ENCODE measurements at regions not wholly inside any gene's neighbourhood (a gene's known extent, or its start where the extent isn't known, plus 50 kb on each side); places are given as distances from the start of the nearest gene placed in this dataset.
"Not testable (repeated sequence)": the region's sequence is repeated elsewhere in the genome, so short reads cannot be mapped to it uniquely, and the experiment has no call there.

DNA sequence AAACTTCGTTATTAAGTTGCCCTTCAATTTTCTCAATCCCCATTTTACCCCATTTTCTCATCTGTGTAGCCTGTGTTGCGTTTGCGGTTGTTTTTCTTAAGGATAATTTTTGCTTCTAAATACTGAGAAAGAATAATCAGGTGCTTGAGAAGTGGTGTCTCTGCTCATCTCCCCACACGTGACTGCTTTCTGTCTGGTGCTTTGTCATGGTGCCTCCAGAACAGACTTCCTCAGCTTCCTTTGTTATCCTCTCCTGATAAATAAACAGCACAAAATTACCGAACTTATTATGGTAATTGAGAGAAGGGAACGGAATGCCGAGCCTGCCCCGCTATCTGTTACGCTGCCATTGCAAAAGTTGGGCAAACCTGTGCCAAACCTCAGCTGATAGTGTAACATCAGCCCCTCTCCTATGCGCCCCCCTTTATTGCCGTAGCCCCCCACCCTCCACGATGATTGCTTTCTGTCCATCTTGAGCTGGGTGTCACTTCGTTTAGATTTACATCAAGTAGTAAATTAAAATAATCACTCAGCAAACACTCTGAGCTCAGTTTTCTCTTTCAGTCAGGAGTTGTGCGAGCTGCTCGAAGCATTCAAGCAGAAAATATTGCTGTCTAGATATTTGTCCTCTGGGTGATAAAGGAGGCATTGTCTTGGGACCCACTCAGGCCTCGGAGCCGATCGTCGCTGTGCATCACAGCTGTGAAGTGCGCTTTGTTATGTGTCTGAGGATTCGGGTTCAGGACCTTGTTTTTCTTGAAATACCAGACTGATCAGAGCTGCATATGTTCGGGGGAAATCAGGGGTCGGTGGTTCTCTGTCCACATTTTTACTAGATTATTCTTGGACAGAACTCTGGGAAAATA, 1008.5 kb upstream of the FANCL start:
- no peak for DNase-seq (ENCODE audit: low read depth)

- DNase-seq (ENCODE audit: low read depth) = no peak
Observed at GRCh38 chr2:59239146-59239545, 998.0 kb upstream of the FANCL start.

DNA sequence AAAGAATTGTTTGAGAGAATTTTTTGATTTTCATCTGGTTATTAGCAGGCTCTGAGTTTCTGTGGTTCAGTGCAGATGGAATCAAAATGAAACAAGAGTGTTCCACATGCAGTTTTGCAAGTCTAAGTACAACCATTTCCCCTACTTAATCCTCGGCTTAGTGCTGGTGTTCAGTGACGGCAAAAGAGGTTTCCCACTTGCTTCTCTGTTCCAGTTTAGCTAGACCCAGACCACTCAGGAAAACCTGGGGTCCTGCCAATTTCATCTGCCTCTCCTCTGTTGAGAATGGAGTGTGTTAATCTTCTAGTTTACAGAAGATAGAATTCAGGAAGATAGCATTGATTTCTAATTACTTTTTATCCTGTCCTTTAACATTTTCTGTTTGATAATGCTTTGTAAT, 996.2 kb upstream of the FANCL start:
- no peak for DNase-seq (ENCODE audit: low read depth)

DNA sequence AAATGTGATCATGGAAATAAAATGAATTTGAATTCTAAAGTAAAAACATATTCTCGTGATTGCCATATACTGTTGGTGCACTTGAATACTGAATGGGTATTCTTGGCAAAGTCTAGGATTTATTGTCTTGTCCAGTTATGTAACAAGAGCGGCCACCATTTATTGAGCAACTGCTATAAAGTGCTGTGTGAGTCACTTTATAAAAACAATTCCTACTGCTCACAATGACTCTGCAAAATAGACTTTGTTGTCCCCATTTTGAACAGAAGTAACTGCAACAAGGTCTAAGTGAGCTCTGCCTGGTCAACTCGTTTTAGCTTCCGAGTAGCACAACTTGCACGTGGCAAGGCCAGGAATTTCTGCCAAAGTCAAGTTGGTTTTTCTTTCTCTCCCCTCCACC, 995.6 kb upstream of the FANCL start:
- DNase-seq (ENCODE audit: low read depth) = no peak

DNA sequence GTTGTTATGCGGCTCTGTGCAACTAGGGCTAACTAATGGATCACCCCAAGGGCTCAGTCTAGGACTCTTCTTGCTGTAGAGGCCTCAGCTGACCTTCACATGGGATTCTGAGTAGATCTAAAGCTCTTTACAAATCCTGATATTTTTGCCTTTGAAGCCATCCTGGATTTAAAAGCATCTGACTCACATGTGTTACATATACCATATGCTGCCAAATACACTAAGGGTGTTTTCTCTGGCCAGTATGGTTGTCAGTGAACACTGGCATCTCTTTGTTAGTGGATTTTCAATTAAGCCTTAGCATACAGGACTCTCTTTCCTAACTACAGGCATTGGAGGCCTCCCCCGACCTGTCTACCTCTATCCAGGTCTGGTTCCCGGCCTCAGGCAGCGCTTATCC, 992.8 kb upstream of the FANCL start:
- no peak for DNase-seq (ENCODE audit: low read depth)

DNA sequence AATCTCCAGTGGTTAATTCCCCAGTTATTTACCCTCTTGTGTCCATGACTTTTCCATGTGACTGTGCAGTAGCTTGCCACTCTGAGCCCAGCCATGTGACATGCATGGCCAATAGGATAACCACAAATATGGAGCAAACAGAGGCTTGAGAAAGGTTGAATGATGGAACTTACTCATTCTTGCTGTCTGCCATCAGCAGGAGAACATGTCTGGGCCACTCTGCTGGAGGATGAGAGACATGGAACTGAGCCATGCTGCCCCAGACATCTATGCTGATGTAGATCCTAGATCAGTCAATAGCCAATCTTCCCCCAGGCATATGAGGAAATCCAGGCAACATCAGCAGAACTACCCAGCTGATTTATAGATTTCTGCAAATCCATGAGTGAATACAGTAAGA, 992.3 kb upstream of the FANCL start:
- no peak for DNase-seq (ENCODE audit: low read depth)

DNA sequence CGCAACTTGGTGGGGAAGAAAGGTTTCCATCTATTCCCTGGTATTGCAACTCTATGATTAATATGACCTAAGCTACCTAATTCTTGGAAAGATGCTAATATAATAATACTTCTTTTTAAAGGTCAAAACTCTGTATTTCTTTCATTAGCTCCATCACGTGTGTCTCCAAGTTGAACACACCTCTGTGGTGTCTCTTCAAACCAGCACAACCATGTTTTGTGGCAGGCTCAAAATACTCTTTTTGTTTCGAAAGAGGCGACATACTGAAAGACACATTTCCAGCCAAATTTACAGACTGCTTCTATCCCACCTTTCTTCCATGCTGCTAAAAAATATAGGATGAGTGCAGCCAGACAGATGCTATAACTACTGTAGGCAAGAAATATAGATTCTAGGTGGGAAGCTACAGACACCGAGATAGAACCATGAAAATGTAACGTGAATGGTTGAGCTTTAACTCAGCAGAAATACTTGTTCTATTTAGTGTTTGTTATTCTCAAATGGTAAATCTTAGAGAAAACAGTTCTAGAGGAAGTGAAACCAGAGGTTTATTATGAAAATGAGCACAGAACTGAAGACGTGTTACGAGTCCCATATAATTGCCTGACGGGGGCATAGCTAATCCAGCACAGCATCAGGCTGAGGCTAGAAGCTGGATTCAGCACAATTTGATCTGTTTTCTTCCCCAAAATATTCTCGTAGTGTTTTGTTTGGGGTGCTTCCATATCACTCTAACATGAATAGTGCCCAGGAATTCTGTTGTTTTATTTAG, 991.5 kb upstream of the FANCL start:
- DNase-seq (ENCODE audit: low read depth) = no peak

DNA sequence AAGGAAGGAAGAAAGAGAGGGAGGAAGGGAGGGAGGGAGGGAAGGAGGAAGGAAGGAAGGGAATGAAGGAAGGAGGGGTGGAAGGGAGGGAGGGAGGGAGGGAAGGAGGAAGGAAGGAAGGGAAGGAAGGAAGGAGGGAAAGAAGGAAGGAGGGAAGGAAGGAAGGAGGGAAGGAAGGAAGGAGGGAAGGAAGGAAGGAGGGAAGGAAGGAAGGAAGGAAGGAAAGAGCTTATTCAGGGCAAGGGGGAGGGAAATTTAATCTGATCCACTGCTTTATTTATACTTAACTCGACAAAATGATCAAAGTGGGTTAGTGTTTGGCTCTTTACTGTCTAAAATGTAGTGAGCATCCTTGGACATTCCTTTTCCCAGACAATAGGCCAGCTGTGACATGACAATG, 985.2 kb upstream of the FANCL start:
- not testable (repeated sequence) for DNase-seq (ENCODE audit: low read depth)

- DNase-seq (ENCODE audit: low read depth) = no peak
Observed at GRCh38 chr2:59223742-59224141, 982.6 kb upstream of the FANCL start.

DNA sequence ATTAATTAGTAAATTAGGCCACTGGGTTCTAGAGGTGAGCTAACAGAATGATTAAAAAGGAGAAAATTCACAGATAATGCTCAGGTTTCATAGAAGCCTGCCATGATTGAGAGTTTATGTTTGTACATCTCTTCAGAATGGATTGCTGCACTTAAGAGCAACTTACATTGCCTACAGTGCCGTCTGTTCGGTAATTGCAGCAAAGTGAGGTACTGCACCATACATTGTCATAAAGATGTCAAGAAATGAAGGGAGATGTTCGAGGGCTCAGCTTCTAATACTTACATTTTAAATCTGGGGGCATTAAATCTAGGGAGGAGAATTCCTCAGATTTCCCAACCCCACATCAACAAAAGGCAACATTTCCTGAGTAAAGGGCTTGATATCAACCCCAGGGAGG, 976.2 kb upstream of the FANCL start:
- no peak for DNase-seq (ENCODE audit: low read depth)

- DNase-seq (ENCODE audit: low read depth) = no peak
Observed at GRCh38 chr2:59206361-59206760, 965.2 kb upstream of the FANCL start.

GRCh38 chr2:59204040-59204439, 962.9 kb upstream of the FANCL start:
- no peak for DNase-seq (ENCODE audit: low read depth)

DNA sequence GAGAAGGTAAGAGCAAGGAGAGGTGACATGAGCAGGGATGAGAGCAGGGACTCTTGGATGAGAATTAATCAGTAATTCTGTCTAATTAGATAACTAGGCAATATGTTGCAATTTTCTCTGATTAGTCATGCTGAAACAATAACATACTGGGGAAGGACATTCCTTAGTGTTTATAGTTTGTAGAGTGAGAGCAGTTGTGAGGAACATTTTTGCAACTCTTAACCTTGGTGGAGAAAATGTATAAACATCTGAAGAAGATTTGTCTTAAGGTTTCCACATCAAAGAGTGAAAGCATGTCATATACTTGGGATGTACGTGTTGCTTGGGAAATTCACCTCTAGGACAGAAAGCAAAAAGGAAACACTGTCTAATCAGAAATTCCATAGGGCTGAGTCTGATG, 955.4 kb upstream of the FANCL start:
- DNase-seq (ENCODE audit: low read depth) = no peak

- DNase-seq (ENCODE audit: low read depth) = no peak
Observed at GRCh38 chr2:59195851-59196250, 954.7 kb upstream of the FANCL start.

DNA sequence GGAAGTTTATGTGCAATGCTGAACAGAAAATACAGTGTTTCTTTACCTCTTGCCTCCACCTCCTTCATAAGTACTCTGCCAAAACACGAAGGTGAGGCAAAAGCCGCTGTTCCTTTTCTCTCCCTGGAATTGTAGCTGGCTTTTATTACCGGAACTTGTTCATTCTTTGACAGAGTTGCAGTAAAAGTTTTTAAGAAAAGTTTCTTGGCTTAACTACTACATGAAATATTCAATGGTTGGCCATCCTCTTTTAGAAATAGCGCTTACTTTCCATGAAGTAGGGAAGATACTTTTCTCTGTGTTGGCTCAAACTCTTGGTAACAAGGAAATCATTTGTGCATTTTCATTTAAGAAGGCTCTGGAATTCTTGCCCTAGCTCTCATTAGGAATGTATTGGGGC, 950.7 kb upstream of the FANCL start:
- DNase-seq (ENCODE audit: low read depth) = no peak

DNA sequence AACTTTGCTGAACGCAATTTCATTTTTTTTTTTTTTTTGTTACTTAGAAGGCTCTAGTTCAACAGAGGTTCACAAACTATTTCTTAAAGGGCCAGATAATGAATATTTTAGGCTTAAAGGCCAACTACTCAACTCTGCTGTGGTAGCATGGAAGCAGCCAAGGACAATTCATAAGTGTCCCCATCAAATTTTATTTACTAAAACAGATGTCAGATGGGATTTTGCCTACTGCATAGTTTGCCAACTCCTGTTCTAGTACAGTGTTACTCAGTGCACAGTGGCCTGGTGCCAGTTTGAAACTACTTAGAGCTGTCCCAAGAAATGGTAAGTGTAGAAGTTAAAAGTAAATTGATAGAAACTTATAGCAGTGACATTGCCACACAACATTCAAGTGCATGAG, 949.4 kb upstream of the FANCL start:
- DNase-seq (ENCODE audit: low read depth) = no peak

DNA sequence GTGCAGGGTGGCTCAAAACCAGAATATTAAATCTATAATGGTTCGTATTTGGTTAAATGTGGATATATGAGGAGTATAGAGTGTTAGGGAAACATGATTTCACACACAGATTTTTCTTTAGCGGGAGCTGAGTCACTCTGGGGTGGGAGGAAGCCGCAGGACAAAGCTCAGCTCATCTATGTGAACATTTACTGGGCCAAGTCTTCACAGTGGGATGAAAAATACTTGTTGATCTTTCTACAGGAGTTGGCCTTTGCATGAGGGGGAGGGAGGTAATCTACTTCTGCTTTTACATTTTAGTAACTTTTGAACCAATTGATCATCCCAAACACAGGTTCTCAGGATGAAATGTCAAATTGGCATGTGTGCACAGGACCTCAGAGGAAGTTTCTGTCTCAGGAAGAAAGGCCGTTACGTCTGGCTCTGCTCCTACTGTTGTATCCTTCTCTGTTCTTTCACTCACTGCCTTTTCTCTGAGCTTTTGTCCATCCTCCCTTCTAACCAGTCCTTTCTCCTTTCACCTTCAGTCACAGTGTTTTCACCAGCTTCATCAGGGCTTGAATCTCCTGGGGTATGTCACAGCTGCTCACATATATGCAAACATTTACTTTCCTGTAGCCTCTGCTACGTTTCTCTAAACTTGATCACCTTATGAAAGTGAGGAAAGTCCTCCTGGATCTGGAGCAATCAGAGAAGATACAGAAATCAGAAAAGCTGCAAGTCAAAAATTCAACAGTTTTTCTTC, 943.3 kb upstream of the FANCL start:
- DNase-seq (ENCODE audit: low read depth) = no peak

- no peak for DNase-seq (ENCODE audit: low read depth)
Observed at GRCh38 chr2:59183070-59183469, 941.9 kb upstream of the FANCL start.

GRCh38 chr2:59182249-59182648, 941.1 kb upstream of the FANCL start:
- DNase-seq (ENCODE audit: low read depth) = no peak

- DNase-seq (ENCODE audit: low read depth) = no peak
Observed at GRCh38 chr2:59181347-59181746, 940.2 kb upstream of the FANCL start.

- no peak for DNase-seq (ENCODE audit: low read depth)
Observed at GRCh38 chr2:59180621-59181020, 939.5 kb upstream of the FANCL start.

- DNase-seq (ENCODE audit: low read depth) = no peak
Observed at GRCh38 chr2:59180111-59180510, 939.0 kb upstream of the FANCL start.

DNA sequence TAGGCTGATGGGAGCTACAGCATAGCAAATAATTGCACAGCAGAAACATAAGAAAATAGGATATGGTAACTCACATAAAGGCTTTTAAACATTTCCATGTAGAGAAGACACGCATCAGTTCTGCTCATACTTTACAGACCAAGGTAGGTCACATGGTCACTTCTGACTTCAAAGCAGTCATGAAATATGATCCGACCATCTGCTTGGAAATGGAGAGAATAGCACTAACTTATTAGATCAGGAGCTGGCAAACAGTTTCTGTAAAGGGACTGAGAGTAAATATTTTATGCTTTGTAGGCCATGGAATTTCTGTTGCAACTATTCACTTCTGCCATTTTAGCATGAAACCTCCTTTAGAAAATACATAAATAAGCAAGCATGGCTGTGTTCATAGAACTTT, 936.6 kb upstream of the FANCL start:
- no peak for DNase-seq (ENCODE audit: low read depth)
